B cell (primary cell): ENCODE measurements at regions not wholly inside any gene's neighbourhood (a gene's known extent, or its start where the extent isn't known, plus 50 kb on each side); places are given as distances from the start of the nearest gene placed in this dataset.

Source experiments
- ATAC-seq: fragments of 200-7000 bp; cut with Tn5 transposase; one replicate; pipeline ENCODE4 v1.10.0; 2021; ENCODE audit warnings: low read depth, mild to moderate bottlenecking, moderate number of reproducible peaks, moderate library complexity
- CTCF ChIA-PET: fragments of 350-600 bp; sonication (Branson Sonifier 250); formaldehyde crosslinking; loops from one replicate; lab custom pipeline; 2021; ENCODE audit warnings: antibody characterized with exemption, inconsistent platforms; lab: Charles Lee
- POLR2A ChIA-PET: fragments of 350-600 bp; sonication (Branson Sonifier 250); formaldehyde crosslinking; loops from one replicate; lab custom pipeline; 2021; ENCODE audit warnings: antibody characterized with exemption; lab: Charles Lee
- DNase-seq: peaks from one replicate; pipeline ENCODE4 v3.0.0; 2013
- H2AFZ ChIP-seq: 2 replicates; pipeline ENCODE4 v1.6.1; 2012; ENCODE audit warnings: mild to moderate bottlenecking, low read depth, low read length; ENCODE audit not compliant: insufficient read depth, poor library complexity, severe bottlenecking
- H3K27ac ChIP-seq, 2 donors: 1 replicate in 1 of 2; 2 replicates in 1 of 2; pipeline ENCODE4 v1.5.1; 2012 to 2013; ENCODE audit warnings: low read length in 2 of 2, mild to moderate bottlenecking in 2 of 2, moderate library complexity in 1 of 2
- H3K27me3 ChIP-seq, 4 experiments: fragments of 200-600 bp in 1 of 4; sonication (generic) in 1 of 4; replicated peaks in 1 of 4; 1 replicate in 2 of 4; 2 replicates in 2 of 4; pipeline versions ENCODE4 v1.6.1 to v1.7.0; 2013 to 2016; ENCODE audit warnings: low read length in 3 of 4, mild to moderate bottlenecking in 2 of 4, mixed read lengths in 1 of 4, moderate library complexity in 1 of 4; ENCODE audit not compliant: insufficient read depth in 4 of 4, control insufficient read depth in 3 of 4; ENCODE audit errors: control extremely low read depth in 1 of 4
- H3K36me3 ChIP-seq, 2 experiments: replicated peaks in 1 of 2; 1 replicate in 1 of 2; 2 replicates in 1 of 2; pipeline versions ENCODE4 v1.6.1 to v1.7.1; 2013; ENCODE audit warnings: low read length in 1 of 2; ENCODE audit not compliant: insufficient read depth in 2 of 2, control insufficient read depth in 1 of 2; ENCODE audit errors: control extremely low read depth in 1 of 2, extremely low read depth in 1 of 2
- H3K4me1 ChIP-seq, 2 donors: fragments of 200-600 bp in 1 of 2; sonication (generic) in 1 of 2; 1 replicate in 1 of 2; 2 replicates in 1 of 2; pipeline versions ENCODE4 v1.5.1 to v1.6.1; 2013 to 2017; ENCODE audit warnings: low read length in 2 of 2; ENCODE audit not compliant: control insufficient read depth in 2 of 2, insufficient read depth in 2 of 2
- H3K4me2 ChIP-seq: replicated peaks from 2 replicates; pipeline ENCODE3; 2012; ENCODE audit warnings: mild to moderate bottlenecking, low read depth, low read length; ENCODE audit not compliant: poor library complexity, severe bottlenecking
- H3K4me3 ChIP-seq, 5 experiments: fragments of 200-600 bp in 1 of 5; sonication (generic) in 1 of 5; 1 replicate in 3 of 5; 2 replicates in 2 of 5; pipeline versions ENCODE4 v1.5.1 to v1.7.0; 2011 to 2016; ENCODE audit warnings: low read length in 4 of 5, mild to moderate bottlenecking in 4 of 5, low read depth in 2 of 5, control low read depth in 1 of 5, moderate library complexity in 1 of 5; ENCODE audit not compliant: insufficient read depth in 1 of 5; ENCODE audit errors: control extremely low read depth in 1 of 5, extremely low read depth in 1 of 5
- H3K79me2 ChIP-seq: fragments of 200-600 bp; sonication (generic); one replicate; pipeline ENCODE4 v1.6.0; 2016; ENCODE audit warnings: low read length; ENCODE audit not compliant: control insufficient read depth, insufficient read depth
- H3K9ac ChIP-seq: fragments of 200-600 bp; sonication (generic); 2 replicates; pipeline ENCODE4 v1.6.1; 2017; ENCODE audit warnings: mild to moderate bottlenecking, low read length, moderate library complexity
- H3K9me3 ChIP-seq, 3 donors: one replicate each; pipeline versions ENCODE4 v1.6.1 to v1.7.1; 2013; ENCODE audit warnings: low read length in 2 of 3; ENCODE audit not compliant: control insufficient read depth in 2 of 3, insufficient read depth in 1 of 3; ENCODE audit errors: control extremely low read depth in 1 of 3
- H4K20me1 ChIP-seq: 2 replicates; pipeline ENCODE4 v1.6.0; 2012; ENCODE audit warnings: mild to moderate bottlenecking, low read length; ENCODE audit not compliant: insufficient read depth, control insufficient read depth, poor library complexity, severe bottlenecking
- H3K27ac Mint-ChIP-seq: one replicate; pipeline ENCODE4 v1.8.0; 2021; ENCODE audit warnings: mixed read lengths
- H3K27me3 Mint-ChIP-seq: one replicate; pipeline ENCODE4 v1.8.0; 2021; ENCODE audit warnings: mixed read lengths
- H3K4me1 Mint-ChIP-seq: one replicate; pipeline ENCODE4 v1.8.0; 2021; ENCODE audit warnings: mixed read lengths
- H3K4me3 Mint-ChIP-seq: one replicate; pipeline ENCODE4 v1.8.0; 2021; ENCODE audit warnings: mixed read lengths
- H3K9me3 Mint-ChIP-seq: one replicate; pipeline ENCODE4 v1.8.0; 2022; ENCODE audit warnings: mixed read lengths; ENCODE audit not compliant: insufficient read depth
- EZH2 ChIP-seq: IDR thresholded peaks from 2 replicates; pipeline ENCODE4 v1.6.1; 2012; ENCODE audit warnings: borderline replicate concordance, low read depth, mild to moderate bottlenecking, moderate library complexity, low read length; ENCODE audit not compliant: insufficient read depth, poor library complexity, severe bottlenecking
- WGBS: methylation state at CpG from one replicate; pipeline ENCODE4 v1.1.5; 2013; ENCODE audit warnings: missing lambda C conversion rate; ENCODE audit not compliant: insufficient coverage; 5-methylcytosine and 5-hydroxymethylcytosine counted together
- intact Hi-C: fragments of 100-400 bp; cut with micrococcal nuclease; formaldehyde crosslinking; loops from one replicate; pipeline ENCODE4 v1.10.0; 2022
- TF ChIP-seq, protein P1 (sequence below): fragments of 200-600 bp; IDR thresholded peaks from one replicate; pipeline ENCODE4 v1.8.0; 2022; ENCODE audit warnings: antibody characterized with exemption, mild to moderate bottlenecking

DNA sequence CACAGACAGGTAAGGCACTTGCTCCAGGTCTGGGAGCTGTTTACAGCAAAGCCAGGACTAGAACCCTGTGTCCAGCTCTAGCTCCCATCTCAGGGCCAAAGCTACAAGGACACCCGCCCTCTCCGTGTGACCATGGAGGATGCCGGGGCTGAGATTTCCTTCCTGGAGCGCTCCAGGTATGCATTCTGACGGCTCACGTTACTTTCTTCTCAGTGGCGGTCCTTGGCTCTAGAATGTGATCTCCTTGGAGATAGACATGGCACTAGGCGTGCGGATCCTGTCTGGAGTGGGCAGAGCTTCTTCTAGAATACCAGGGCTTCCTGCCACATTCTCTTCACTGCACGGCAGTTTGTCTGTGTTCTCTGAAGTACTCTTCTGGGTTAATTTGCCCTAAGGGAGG, 185.7 kb downstream of the OPA1 start:
- H4K20me1 ChIP-seq = no peaks in the 10 kb centered on the region
- ChIA-PET CTCF (interaction anchor here (4.3 to 8.7 kb wide), 3 partner anchors 112 to 537 kb away, joined by 13 to 157 read pairs (median 92); partner anchors contain the start of gene HES1), POLR2A (no interaction called here)
- Mint-ChIP-seq H3K27ac (no peak overlapping the region), H3K27me3 (peaks cover 66% of the 10 kb centered on the region), H3K4me3 (no peak overlapping the region), H3K9me3 (no peaks in the 10 kb centered on the region), H3K4me1 (peaks cover 16% of the 10 kb centered on the region)
- no peak overlapping the region for H3K4me2 ChIP-seq
- TF ChIP-seq EZH2 = no peak
- TF ChIP-seq, protein P1, sequence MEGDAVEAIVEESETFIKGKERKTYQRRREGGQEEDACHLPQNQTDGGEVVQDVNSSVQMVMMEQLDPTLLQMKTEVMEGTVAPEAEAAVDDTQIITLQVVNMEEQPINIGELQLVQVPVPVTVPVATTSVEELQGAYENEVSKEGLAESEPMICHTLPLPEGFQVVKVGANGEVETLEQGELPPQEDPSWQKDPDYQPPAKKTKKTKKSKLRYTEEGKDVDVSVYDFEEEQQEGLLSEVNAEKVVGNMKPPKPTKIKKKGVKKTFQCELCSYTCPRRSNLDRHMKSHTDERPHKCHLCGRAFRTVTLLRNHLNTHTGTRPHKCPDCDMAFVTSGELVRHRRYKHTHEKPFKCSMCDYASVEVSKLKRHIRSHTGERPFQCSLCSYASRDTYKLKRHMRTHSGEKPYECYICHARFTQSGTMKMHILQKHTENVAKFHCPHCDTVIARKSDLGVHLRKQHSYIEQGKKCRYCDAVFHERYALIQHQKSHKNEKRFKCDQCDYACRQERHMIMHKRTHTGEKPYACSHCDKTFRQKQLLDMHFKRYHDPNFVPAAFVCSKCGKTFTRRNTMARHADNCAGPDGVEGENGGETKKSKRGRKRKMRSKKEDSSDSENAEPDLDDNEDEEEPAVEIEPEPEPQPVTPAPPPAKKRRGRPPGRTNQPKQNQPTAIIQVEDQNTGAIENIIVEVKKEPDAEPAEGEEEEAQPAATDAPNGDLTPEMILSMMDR = no peak
- peaks cover 0 to 56% (median 30%) of the 10 kb centered on the region in 4 experiments for H3K27me3 ChIP-seq
- H3K36me3 ChIP-seq = no peaks in the 10 kb centered on the region
- H3K9ac ChIP-seq = no peak overlapping the region
- peaks cover 12% of the 10 kb centered on the region in 2 donors for H3K4me1 ChIP-seq
- WGBS = 91% methylated on average over 9 of the region's 10 CpGs
- ATAC-seq (no peak), DNase-seq (no peak)
- no peak overlapping the region for H3K27ac ChIP-seq
- no peaks in the 10 kb centered on the region for H3K79me2 ChIP-seq
- H3K4me3 ChIP-seq = no peak overlapping the region
- no peaks in the 10 kb centered on the region for H3K9me3 ChIP-seq
- intact Hi-C loops = no loop called here
- no peak overlapping the region for H2AFZ ChIP-seq

DNA sequence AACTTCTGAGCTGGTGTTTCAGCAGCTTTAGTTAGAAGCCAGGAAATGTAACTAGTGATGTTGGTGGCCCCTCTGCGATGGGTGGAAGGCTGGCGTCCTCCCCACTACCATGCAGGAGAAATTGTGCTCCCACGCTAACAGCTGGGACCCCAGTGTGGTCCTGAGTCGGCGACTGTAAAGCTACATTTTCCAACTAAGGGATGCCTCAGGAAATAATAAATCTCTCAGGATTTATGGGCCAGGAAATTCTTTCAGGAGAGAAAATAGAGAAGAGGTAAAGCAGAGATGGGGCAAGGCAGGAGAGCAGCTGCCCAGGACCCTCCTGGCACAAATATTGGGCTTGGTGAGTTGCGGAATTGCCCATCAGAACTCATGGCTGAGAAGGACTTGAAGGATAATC, 186.9 kb downstream of the OPA1 start:
- no peaks in the 10 kb centered on the region for H4K20me1 ChIP-seq
- no peaks in the 10 kb centered on the region for H3K79me2 ChIP-seq
- no peak overlapping the region for H2AFZ ChIP-seq
- no peaks in the 10 kb centered on the region for H3K9me3 ChIP-seq
- WGBS = 83% methylated on average over 1 of the region's 6 CpGs
- H3K36me3 ChIP-seq = no peaks in the 10 kb centered on the region
- intact Hi-C loops = loop anchor here (1.0 to 2.0 kb wide), 3 partner anchors 357 to 564 kb away; partner anchors contain the start of gene HES1
- H3K4me1 ChIP-seq = peaks cover 12% of the 10 kb centered on the region in 2 donors
- no peak overlapping the region for H3K4me2 ChIP-seq
- no peak for DNase-seq
- no peak overlapping the region for H3K4me3 ChIP-seq
- no peak for ATAC-seq
- peaks cover 0 to 59% (median 30%) of the 10 kb centered on the region in 4 experiments for H3K27me3 ChIP-seq
- Mint-ChIP-seq H3K4me1 (peaks cover 16% of the 10 kb centered on the region), H3K27me3 (peaks cover 64% of the 10 kb centered on the region), H3K9me3 (no peaks in the 10 kb centered on the region), H3K27ac (no peak overlapping the region), H3K4me3 (no peak overlapping the region)
- TF ChIP-seq, protein P1 = no peak
- ChIA-PET CTCF (interaction anchor here (0.7 to 8.7 kb wide), 10 partner anchors 10 to 564 kb away, joined by 3 to 157 read pairs (median 5); partner anchors contain the start of gene HES1), POLR2A (interaction anchor here (0.6 kb wide), 1 partner anchor 360 kb away, joined by 7 read pairs; no protein-coding TSS in a partner anchor)
- no peak overlapping the region for H3K27ac ChIP-seq
- no peak overlapping the region for H3K9ac ChIP-seq
